ENCODE measurements at regions not wholly inside any gene's neighbourhood (a gene's known extent, or its start where the extent isn't known, plus 50 kb on each side); places are given as distances from the start of the nearest gene placed in this dataset.

DNA sequence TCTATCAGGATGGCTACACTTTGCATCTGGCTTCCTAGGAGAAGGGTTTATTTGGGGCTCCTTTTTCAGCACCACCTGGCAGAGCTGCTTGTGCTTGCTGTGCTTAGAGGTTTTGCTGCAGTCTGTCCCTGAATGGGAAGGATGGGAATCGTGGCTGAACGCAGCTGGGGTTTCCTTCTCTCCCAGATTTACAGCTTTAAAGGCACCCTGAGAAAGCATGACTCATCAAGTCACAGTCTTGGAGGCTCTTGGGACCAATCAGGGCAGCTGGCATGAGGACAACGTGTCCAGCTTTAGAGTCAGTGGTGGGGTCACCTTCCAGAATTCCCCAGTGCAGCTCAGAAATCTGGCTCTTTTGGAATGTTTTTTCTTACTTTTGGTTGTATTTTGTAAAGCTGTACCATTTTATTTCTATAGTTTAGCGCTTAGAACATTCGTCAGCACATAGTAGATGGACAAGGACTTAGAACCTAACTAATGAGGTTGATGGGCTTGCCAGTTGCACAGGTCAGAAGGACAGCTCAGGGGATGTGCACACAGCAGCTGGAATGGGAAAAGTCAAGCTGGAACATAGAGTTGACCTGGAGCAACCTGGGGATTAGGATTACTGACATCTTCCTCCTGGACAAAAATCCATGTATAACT is 222.6 kb downstream of the PRDM2 start:
- peak in 1 of 2 donors; percentile 20 for DNase-seq

DNA sequence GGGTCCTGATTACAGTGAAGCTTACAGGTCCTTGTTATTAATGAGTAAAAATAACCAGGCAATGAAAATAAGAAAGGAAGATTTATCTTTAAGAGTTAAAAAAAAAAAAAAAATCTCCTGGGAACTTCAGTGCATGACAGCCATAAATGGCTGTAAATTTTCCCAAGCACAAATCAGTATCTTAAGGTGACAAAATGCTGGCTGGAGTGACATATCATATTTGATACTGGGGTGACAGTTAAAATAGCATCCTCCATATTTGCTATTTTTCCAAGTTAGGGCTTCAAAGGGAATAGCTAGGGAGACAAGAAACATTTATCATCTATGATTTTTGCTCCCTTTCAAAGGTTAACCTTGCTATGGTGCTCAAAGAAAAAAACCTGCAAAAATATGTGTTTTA is 226.6 kb downstream of the PRDM2 start:
- DNase-seq = no peak

GRCh38 chr1:13927736-13928135 is 227.7 kb downstream of the PRDM2 start:
- no peak for DNase-seq

GRCh38 chr1:13929313-13929712 is 229.3 kb downstream of the PRDM2 start:
- DNase-seq = no peak

- DNase-seq = no peak
Measured at GRCh38 chr1:13930151-13930550, 230.2 kb downstream of the PRDM2 start.

DNA sequence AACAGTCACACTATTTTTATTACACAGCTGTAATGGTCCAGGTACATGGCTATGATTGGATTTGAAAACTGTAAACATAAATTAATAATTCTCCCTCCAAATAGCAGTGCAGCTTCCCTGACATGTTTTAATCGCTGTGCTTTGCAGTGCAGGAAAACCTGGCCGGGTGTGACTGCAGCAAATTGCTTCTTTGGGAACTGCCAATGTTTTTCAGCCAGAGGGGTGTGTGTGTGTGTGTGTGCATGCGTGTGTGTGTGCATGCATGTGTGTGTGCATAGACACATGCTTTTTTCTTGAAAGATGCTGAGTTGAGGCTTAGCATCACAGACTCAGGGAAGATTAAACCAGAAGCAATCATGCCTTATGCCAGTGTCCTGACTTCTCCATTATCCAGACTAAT is 231.2 kb downstream of the PRDM2 start:
- DNase-seq = no peak

GRCh38 chr1:13935336-13935735 is 235.3 kb downstream of the PRDM2 start:
- DNase-seq = no peak

DNA sequence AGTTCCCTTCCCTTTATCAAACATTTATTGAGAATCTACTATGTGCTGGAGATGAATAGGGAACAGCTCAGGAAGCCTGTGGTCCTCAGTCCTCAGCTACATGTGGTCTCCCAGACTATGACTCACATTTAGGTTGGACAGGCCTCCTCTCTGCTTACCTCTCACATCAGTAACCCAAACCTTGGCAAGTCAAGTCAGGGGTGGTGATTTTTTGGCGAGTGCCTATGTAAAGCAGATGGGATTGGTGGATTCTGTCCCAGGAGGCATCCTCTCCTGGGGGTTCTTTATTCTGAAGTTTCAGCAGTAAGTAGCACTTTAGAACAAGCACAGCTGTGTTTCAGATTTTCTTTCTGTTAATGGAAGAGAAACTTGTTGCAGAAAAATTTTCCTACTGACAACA is 241.3 kb downstream of the PRDM2 start:
- DNase-seq = no peak

DNA sequence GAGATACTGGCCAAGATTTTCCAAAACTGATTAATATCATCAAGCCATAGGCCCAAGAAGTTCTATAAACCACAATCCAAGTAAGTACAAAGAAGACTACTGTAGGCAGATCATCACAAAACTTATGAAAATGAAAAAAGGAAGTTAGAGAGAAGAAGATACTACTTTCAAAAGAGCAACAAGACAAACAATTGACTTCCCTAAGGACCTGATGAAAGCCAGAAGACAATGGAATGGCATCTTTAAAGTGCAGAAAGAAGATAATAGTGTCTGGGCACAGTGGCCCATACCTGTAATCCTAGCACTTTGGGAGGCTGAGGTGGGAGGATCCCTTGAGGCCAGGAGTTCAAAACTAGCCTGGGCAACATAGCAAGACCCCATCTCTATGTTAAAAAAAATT is 243.1 kb downstream of the PRDM2 start:
- no peak for DNase-seq

DNA sequence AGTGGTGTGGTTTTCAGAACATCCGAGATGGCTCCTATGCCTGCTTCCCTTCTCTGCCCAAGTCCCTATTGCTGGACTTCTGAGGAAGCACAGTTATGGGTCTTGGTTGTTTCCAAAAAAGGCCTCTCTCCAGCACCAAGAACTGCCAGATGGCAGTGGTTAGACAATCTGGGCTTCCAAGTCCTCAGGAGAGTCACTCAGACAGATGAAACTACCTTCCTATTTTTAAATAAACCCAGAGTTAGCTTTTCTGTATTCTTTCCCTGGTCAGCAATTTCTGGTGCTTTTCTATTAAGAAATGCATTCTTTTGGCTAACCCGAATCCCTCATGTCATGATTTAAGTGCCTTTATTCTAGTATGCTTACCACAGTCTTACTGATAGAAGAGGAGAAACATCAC is 245.9 kb downstream of the PRDM2 start:
- no peak for DNase-seq

DNA sequence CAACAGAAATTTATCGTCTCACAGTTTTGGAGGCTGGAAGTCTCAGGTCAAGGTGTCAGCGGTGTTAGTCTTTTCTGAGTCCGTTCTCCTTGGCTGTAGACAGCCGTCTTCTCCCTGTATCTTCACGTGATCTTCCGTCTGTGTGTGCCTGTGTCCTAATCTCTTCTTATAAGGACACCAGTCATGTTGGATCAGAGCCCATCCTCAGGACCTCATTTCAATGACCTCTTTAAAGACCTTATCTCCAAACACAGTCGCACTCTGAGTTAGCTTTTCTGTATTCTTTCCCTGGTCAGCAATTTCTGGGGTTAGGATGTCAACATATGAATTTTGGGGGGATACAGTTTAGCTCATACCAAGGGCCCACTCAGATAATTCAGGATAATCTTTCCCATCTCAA is 247.7 kb downstream of the PRDM2 start:
- DNase-seq = no peak

GRCh38 chr1:13948396-13948795 is 248.4 kb downstream of the PRDM2 start:
- no peak for DNase-seq

- no peak for DNase-seq
Measured at GRCh38 chr1:13948888-13949391, 249.0 kb downstream of the PRDM2 start.

DNA sequence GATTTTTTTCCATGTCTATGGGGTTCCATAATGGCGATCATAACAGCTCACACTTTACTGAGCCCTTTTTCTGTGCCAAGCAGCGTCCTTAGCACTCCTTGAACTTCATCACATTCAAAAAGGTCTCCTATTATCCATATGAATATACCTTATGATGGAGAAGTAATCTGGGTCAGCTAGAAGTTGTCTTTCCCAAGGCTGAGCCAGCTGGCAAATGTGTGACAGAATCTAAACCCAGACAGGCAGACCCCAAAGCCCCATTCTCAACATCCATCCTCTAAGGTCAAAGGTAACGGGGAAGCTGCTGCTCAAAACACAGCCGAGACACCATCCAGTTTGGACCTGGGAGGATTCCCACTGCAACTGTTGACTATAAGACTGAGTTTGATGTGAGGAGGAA is 249.6 kb downstream of the PRDM2 start:
- no peak for DNase-seq

DNA sequence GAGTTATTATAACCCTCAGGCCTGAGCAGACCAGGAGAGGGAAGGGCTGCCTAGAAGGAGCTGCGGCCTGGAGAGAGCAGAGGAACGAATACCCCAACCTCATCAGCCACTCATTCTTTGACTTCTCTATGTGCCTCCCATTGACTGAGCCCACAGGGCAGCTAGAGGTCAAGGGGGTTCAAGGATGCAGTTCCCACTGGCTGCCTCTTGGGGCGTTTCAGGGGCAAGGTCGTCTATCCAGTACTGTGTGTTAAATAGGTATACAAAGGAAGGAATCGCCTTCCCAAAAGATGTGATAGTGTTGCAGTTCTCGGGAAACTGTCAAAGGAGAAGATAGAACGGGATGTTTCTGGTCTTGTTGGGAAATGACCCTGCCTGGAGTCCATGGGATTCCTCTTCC is 250.6 kb downstream of the PRDM2 start:
- DNase-seq = no peak

DNA sequence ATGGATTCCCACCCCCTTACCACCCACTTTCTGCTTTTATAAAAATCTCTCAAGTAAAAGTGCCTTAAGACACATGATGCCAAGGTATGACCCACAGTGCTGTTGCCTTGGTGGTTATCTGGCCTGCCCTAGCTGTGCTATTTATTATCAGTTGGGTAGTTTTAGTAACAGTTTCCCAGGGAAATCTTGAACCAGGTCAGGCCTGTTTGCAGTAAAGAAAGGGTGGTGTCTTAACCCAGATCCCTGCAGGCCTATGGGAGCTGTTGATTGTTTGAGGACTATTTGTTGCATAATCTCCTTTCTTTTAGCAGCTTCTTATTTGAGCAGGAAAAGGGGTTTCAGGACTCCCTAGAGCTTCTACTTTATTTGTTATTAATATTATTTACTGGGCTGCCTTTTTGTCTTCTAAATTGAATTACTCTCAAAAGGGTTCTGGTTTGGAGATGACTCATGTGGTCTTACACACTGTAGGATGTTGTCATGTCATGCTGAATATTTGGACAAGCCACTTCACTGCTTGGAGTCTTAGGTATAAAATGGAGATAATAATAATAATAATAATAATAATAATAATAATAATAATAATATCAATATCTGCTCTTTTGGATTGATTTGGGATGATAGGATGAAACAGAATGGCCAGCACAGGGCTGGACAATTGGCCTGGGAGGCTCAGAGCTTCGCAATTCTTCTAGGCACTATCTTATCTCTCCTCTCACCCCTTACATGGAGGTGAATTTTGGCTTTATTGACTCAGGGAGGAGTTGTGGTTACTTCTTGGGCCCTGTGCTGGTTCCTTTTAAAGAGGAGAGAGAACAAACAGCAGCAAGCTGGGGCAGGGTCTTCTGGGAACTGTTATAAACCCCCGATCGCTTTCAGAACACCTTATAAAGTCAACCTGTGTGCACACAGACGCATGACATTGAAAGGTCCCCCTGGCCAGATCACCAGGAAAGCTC is 252.1 kb downstream of the PRDM2 start:
- no peak for DNase-seq

GRCh38 chr1:13952985-13953384 is 253.0 kb downstream of the PRDM2 start:
- DNase-seq = no peak

DNA sequence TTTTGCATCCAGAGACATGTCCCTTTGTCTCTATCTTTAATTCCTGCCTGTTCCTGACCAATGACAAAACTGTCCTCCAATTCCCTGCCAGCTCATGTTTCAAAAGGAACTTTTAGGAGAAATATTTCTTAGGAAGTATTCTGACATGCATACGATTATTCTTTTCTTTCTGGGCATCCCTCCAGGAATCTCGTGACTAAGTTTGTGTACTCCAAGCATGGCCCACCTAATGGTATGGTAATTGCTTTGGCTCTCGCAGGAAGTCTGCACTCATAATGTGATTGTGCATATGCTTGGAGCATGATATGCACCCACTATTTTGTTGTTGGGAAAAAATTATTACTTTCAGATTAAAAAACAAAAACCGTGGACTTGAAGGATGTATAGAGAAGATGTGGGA is 256.4 kb downstream of the PRDM2 start:
- DNase-seq = no peak

- DNase-seq = peak; percentile 13 to 21
Measured at GRCh38 chr1:13960375-13960987, 260.5 kb downstream of the PRDM2 start.

DNA sequence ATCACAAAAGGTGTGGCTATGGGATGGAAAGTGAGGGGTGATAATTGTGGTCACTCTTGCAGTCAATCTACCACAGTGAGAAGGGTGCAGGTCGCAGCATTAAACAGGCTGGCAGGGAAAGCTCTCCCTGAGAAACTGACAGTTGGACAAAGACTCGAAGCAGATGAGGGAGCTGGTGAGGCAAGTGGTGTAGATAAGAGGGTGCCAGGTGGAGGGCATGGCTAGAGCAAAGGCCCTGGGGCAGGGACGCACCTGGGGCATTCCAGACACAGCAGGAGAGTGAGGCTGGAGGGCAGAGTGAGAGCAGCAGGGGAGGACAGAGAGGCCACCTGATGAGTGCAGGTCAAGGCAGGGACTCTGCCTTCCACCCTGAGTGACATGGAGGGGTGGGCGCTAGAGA is 264.8 kb downstream of the PRDM2 start:
- DNase-seq = no peak

- DNase-seq = peak; percentile 49 to 65
Measured at GRCh38 chr1:13965770-13966398, 265.9 kb downstream of the PRDM2 start.

DNA sequence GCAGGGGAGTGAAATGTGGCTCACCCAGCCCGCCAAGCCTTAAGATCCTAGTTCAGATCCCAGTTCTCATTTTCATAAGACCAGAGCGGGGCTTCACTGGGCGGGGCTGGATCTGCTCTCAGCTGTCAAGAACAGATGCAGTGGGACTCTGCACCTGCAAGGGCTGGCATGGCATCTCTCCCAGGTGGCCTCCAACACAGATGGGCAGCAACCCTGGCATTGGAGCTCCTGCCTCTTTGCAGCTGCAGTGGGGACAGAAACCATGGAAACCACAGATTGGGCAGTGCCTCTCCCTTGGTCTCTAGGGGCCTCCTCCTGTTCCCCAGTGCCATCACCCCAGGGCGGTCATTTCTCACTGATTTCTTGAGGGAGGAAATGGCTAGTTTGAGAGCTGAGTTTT is 267.7 kb downstream of the PRDM2 start:
- DNase-seq = no peak

- DNase-seq = no peak
Measured at GRCh38 chr1:13968361-13968760, 268.4 kb downstream of the PRDM2 start.

All from hippocampal formation (tissue), 2 donors.